Lower leg skin (tissue), 3 donors: ENCODE measurements at regions not wholly inside any gene's neighbourhood (a gene's known extent, or its start where the extent isn't known, plus 50 kb on each side); places are given as distances from the start of the nearest gene placed in this dataset.

Source experiments
- CTCF ChIP-seq, 3 donors: fragments of 450-650 bp; IDR thresholded peaks; one replicate each; pipeline ENCODE4 v1.5.1; 2016; ENCODE audit warnings: antibody characterized with exemption in 3 of 3, mild to moderate bottlenecking in 3 of 3, moderate library complexity in 2 of 3
- POLR2A ChIP-seq, 2 donors: fragments of 450-650 bp; IDR thresholded peaks; one replicate each; pipeline ENCODE4 v1.6.1; 2016 to 2017; ENCODE audit warnings: antibody characterized with exemption in 2 of 2, mild to moderate bottlenecking in 1 of 2, moderate library complexity in 1 of 2

GRCh38 chrX:39501822-39502221 is 595.9 kb downstream of the BCOR start:
- TF ChIP-seq CTCF (IDR thresholded peaks at IDR 0.05) (no peak), POLR2A (IDR thresholded peaks at IDR 0.05) (no peak)
